Heart left ventricle (tissue), 16 donors: ENCODE measurements at regions not wholly inside any gene's neighbourhood (a gene's known extent, or its start where the extent isn't known, plus 50 kb on each side); places are given as distances from the start of the nearest gene placed in this dataset.

ENCODE experiments used
- ATAC-seq, 4 donors: fragments of 200-7000 bp; cut with Tn5 transposase; one replicate each; pipeline ENCODE4 v1.9.1; 2020 to 2022; ENCODE audit warnings: moderate library complexity in 4 of 4, mild to moderate bottlenecking in 3 of 4, moderate number of reproducible peaks in 1 of 4
- DNase-seq, 5 donors: peaks; one replicate each; pipeline ENCODE4 v3.0.0-alpha.2; 2020
- H3K27ac ChIP-seq, 12 donors: fragments of 200-600 bp; sonication (generic) in 4 of 12; one replicate each; pipeline versions ENCODE4 v1.5.0 to v1.8.0; 2016 to 2022; ENCODE audit warnings: mild to moderate bottlenecking in 2 of 12
- H3K27me3 ChIP-seq, 9 donors: fragments of 200-600 bp; sonication (generic) in 2 of 9; one replicate each; pipeline versions ENCODE4 v1.5.1 to v1.8.0; 2016 to 2022; ENCODE audit warnings: mild to moderate bottlenecking in 3 of 9
- H3K36me3 ChIP-seq, 9 donors: fragments of 200-600 bp; sonication (generic) in 2 of 9; one replicate each; pipeline versions ENCODE4 v1.5.0 to v1.8.0; 2018 to 2022; ENCODE audit warnings: mild to moderate bottlenecking in 2 of 9
- H3K4me1 ChIP-seq, 12 donors: fragments of 200-600 bp; sonication (generic) in 4 of 12; one replicate each; pipeline versions ENCODE4 v1.5.0 to v1.8.0; 2016 to 2022; ENCODE audit warnings: mild to moderate bottlenecking in 3 of 12
- H3K4me3 ChIP-seq, 12 donors: fragments of 200-600 bp; sonication (generic) in 4 of 12; one replicate each; pipeline versions ENCODE4 v1.5.0 to v1.8.0; 2017 to 2022; ENCODE audit warnings: mild to moderate bottlenecking in 9 of 12, moderate library complexity in 4 of 12
- H3K9me3 ChIP-seq, 12 donors: fragments of 200-600 bp; sonication (generic) in 4 of 12; one replicate each; pipeline versions ENCODE4 v1.5.0 to v1.8.0; 2016 to 2022; ENCODE audit warnings: mild to moderate bottlenecking in 1 of 12
- CTCF ChIP-seq, 12 donors: fragments of 200-600 bp; sonication (generic) in 4 of 12; IDR thresholded peaks; one replicate each; pipeline versions ENCODE4 v1.5.0 to v1.8.0; 2018 to 2022; ENCODE audit warnings: antibody characterized with exemption in 12 of 12, mild to moderate bottlenecking in 5 of 12
- POLR2A ChIP-seq, 2 donors: fragments of 450-650 bp; IDR thresholded peaks; one replicate each; pipeline ENCODE4 v1.6.1; 2017; ENCODE audit warnings: antibody characterized with exemption in 2 of 2, mild to moderate bottlenecking in 2 of 2, moderate library complexity in 2 of 2
- WGBS, 4 donors: extraction: QIAGEN DNeasy Blood & Tissue Kit in 2 of 4; methylation state at CpG; one replicate each; pipeline versions ENCODE4 v1.1.5 to v1.1.7; 2013 to 2018; 5-methylcytosine and 5-hydroxymethylcytosine counted together
- intact Hi-C, 10 donors: fragments of 100-400 bp; cut with DNase I; formaldehyde crosslinking; loops; one replicate each; pipeline versions ENCODE4 v1.11.1 to v1.14.2; 2022
- donor health status: ischemic (EF 13 %, LVEDD 7.1; RV severe dilation, severe dysfunction).
- donor health status: healthy with polysubstance abuse.
- donor health status: DM: no; HTN: yes; CAD: no.
- donor health status: DM: no; HTN: no; CAD: no.
- donor health status: ischemic (EF 25% LVEDD 6.9; RV normal size, moderate dysfunction).
- donor health status: ischemic (EF 25% LVEDD 5.7; RV mildly dilated, moderate dysfunction).
- donor health status: healthy.
- donor health status: DM: yes; HTN: yes; CAD: no.
- donor health status: ischemic (EF 35%, LVEDD 5.7; RV mildly dilated, moderate dysfunction).
- donor health status: nonischemic (EF 11% LVEDD 7.7; RV severe dilation, severe dysfunction).
- donor health status: DM: yes; HTN: yes; CAD: no.
- donor health status: PGD.
- donor health status: ischemic (EF 29% LVEDD 5.4; RV normal size, mild dysfunction).
- donor health status: nonischemic (EF 23%, LVEDD 6.1; RV moderate dilation, normal function).

- WGBS, 4 donors, result 52 to 61% (median 59%) methylated on average over 3 of the region's 3 CpGs
- Histone ChIP-seq H3K27ac (no peak overlapping the region), H3K27me3 (no peaks in the 10 kb centered on the region), H3K4me1 (peaks cover 0 to 2% (median 0%) of the 10 kb centered on the region in 12 donors), H3K36me3 (no peaks in the 10 kb centered on the region), H3K4me3 (no peak overlapping the region), H3K9me3 (no peaks in the 10 kb centered on the region)
- DNase-seq (no peak), ATAC-seq (no peak)
- TF ChIP-seq POLR2A (IDR thresholded peaks at IDR 0.05) (no peak), CTCF (IDR thresholded peaks at IDR 0.05) (no peak)
- intact Hi-C loops, result no loop called here
Measured at GRCh38 chr2:16394986-16395550, 270.6 kb downstream of the CYRIA start.

GRCh38 chr2:16394072-16394985, 271.3 kb downstream of the CYRIA start:
- DNase-seq, result no peak
- no peaks in the 10 kb centered on the region for H3K27me3 ChIP-seq
- intact Hi-C loops, result no loop called here
- no peaks in the 10 kb centered on the region for H3K4me1 ChIP-seq
- peak in 2 of 4 donors; percentile 36 to 43 for ATAC-seq
- no peak overlapping the region for H3K27ac ChIP-seq
- H3K36me3 ChIP-seq, result no peaks in the 10 kb centered on the region
- no peak for TF ChIP-seq CTCF (IDR thresholded peaks at IDR 0.05)
- no peak for TF ChIP-seq POLR2A (IDR thresholded peaks at IDR 0.05)
- no peaks in the 10 kb centered on the region for H3K9me3 ChIP-seq
- 51 to 65% (median 57%) methylated on average over 14 to 15 of the region's 15 CpGs for WGBS, 4 donors
- no peak overlapping the region for H3K4me3 ChIP-seq

GRCh38 chr2:16393500-16394071, 272.0 kb downstream of the CYRIA start:
- TF ChIP-seq CTCF (IDR thresholded peaks at IDR 0.05) (no peak), POLR2A (IDR thresholded peaks at IDR 0.05) (no peak)
- H3K36me3 ChIP-seq, result no peaks in the 10 kb centered on the region
- ATAC-seq (no peak), DNase-seq (no peak)
- no peaks in the 10 kb centered on the region for H3K4me1 ChIP-seq
- 68 to 80% (median 72%) methylated on average over 8 of the region's 8 CpGs for WGBS, 4 donors
- intact Hi-C loops, result no loop called here
- no peak overlapping the region for H3K27ac ChIP-seq
- H3K4me3 ChIP-seq, result no peak overlapping the region
- H3K9me3 ChIP-seq, result no peaks in the 10 kb centered on the region
- H3K27me3 ChIP-seq, result no peaks in the 10 kb centered on the region
